Type B pancreatic cell (in vitro differentiated cells): ENCODE measurements at regions not wholly inside any gene's neighbourhood (a gene's known extent, or its start where the extent isn't known, plus 50 kb on each side); places are given as distances from the start of the nearest gene placed in this dataset.

ENCODE experiments used
- DNase-seq: peaks from one replicate; pipeline ENCODE4 v3.0.0; 2021; ENCODE audit warnings: mixed read lengths; ENCODE audit not compliant: unreplicated experiment; ENCODE audit errors: extremely low spot score
- H3K27ac Mint-ChIP-seq: 2 replicates; pipeline ENCODE4 v1.8.0; 2021; ENCODE audit warnings: mild to moderate bottlenecking, mixed read lengths
- H3K27me3 Mint-ChIP-seq: 2 replicates; pipeline ENCODE4 v1.8.0; 2021; ENCODE audit warnings: mixed read lengths
- H3K36me3 Mint-ChIP-seq: 2 replicates; pipeline ENCODE4 v1.8.0; 2021; ENCODE audit warnings: mixed read lengths
- H3K4me1 Mint-ChIP-seq: one replicate; pipeline ENCODE4 v1.8.0; 2021; ENCODE audit warnings: mixed read lengths; ENCODE audit not compliant: unreplicated experiment
- H3K4me3 Mint-ChIP-seq: 2 replicates; pipeline ENCODE4 v1.8.0; 2021; ENCODE audit warnings: mild to moderate bottlenecking, mixed read lengths
- H3K9me3 Mint-ChIP-seq: 2 replicates; pipeline ENCODE4 v1.8.0; 2021; ENCODE audit warnings: mixed read lengths
- CTCF ChIP-seq: fragments of 200-600 bp; sonication (generic); conservative IDR thresholded peaks from 2 replicates; pipeline ENCODE4 v1.5.0; 2021; ENCODE audit warnings: antibody characterized with exemption, mild to moderate bottlenecking

DNA sequence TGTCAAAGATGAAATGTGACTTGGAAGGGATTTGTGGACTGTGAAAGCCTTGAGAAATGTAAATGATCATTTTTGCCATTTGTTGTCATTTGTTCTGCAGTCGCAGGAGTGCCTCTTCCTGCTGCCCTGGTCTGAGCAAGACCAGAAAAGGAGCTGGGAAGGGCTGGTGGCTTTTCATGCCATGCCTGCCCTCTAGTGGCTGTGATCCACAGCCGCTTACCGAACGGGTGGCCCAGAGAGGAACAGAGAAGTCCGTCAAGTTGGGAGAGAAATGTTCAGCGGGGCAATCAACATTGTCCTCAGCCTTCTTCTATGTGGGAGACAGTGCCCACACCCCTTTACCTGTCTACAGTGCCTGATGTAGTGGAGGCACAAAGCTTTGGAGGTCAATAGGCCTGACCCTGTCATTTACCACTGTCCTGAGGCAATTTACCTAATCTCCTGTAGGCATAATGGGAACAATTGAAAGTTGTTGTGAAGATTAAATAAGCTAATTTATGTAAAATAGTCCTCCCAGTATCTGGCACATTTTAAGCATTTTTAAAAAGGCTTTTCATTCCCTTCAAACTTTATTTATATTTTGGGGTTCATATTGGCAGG lies 224.5 kb downstream of the B3GLCT start:
- H3K4me3 Mint-ChIP-seq, result no peak overlapping the region
- H3K36me3 Mint-ChIP-seq, result no peaks in the 10 kb centered on the region
- no peak overlapping the region for H3K27ac Mint-ChIP-seq
- peak; percentile 97 for TF ChIP-seq CTCF
- H3K4me1 Mint-ChIP-seq, result peaks cover 4% of the 10 kb centered on the region
- peaks cover 17% of the 10 kb centered on the region for H3K27me3 Mint-ChIP-seq
- peak; percentile 77 for DNase-seq
- no peaks in the 10 kb centered on the region for H3K9me3 Mint-ChIP-seq

DNA sequence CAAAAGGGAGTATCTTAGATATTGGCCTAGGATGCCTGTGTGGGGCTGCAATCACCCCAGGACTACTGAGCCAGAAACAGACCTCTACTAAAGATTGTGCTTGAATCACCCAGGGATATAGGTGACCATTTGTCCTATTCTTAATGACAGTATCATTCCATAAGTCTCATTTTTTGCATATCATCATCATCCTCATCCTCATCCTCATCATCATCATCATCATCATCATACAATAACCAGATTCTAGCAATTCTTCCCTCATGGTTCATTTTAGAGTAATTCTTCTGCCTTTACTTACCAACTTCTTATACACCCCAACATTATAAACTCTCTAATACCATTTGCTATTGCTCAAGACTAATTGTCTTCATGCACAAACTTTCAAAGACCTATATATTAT lies 226.6 kb downstream of the B3GLCT start:
- DNase-seq, result no peak
- Mint-ChIP-seq H3K27ac (no peak overlapping the region), H3K4me3 (no peak overlapping the region), H3K27me3 (peaks cover 20% of the 10 kb centered on the region), H3K4me1 (peaks cover 4% of the 10 kb centered on the region), H3K9me3 (no peaks in the 10 kb centered on the region), H3K36me3 (no peaks in the 10 kb centered on the region)
- TF ChIP-seq CTCF, result no peak

- H3K27me3 Mint-ChIP-seq, result peaks cover 13% of the 10 kb centered on the region
- no peak overlapping the region for H3K27ac Mint-ChIP-seq
- H3K4me3 Mint-ChIP-seq, result no peak overlapping the region
- no peak for DNase-seq
- H3K9me3 Mint-ChIP-seq, result no peaks in the 10 kb centered on the region
- H3K36me3 Mint-ChIP-seq, result no peaks in the 10 kb centered on the region
- peaks cover 4% of the 10 kb centered on the region for H3K4me1 Mint-ChIP-seq
- TF ChIP-seq CTCF, result no peak
Measured at GRCh38 chr13:31427151-31428100, 227.7 kb downstream of the B3GLCT start.

GRCh38 chr13:31431722-31432137 lies 232.0 kb downstream of the B3GLCT start:
- H3K9me3 Mint-ChIP-seq, result peaks cover 5% of the 10 kb centered on the region
- H3K4me3 Mint-ChIP-seq, result no peak overlapping the region
- peaks cover under 1% of the 10 kb centered on the region for H3K4me1 Mint-ChIP-seq
- H3K27ac Mint-ChIP-seq, result no peak overlapping the region
- peaks cover 20% of the 10 kb centered on the region for H3K27me3 Mint-ChIP-seq
- DNase-seq, result no peak
- peak; percentile 94 for TF ChIP-seq CTCF
- no peaks in the 10 kb centered on the region for H3K36me3 Mint-ChIP-seq

GRCh38 chr13:31433207-31433606 lies 233.4 kb downstream of the B3GLCT start:
- no peak for DNase-seq
- H3K27me3 Mint-ChIP-seq, result peaks cover 29% of the 10 kb centered on the region
- no peak for TF ChIP-seq CTCF
- H3K27ac Mint-ChIP-seq, result no peak overlapping the region
- peaks cover 5% of the 10 kb centered on the region for H3K9me3 Mint-ChIP-seq
- no peak overlapping the region for H3K4me3 Mint-ChIP-seq
- H3K4me1 Mint-ChIP-seq, result peaks cover 10% of the 10 kb centered on the region
- H3K36me3 Mint-ChIP-seq, result no peaks in the 10 kb centered on the region
